GM19468 (cell line): ENCODE measurements at regions not wholly inside any gene's neighbourhood (a gene's known extent, or its start where the extent isn't known, plus 50 kb on each side); places are given as distances from the start of the nearest gene placed in this dataset.
"Not testable (repeated sequence)": the region's sequence is repeated elsewhere in the genome, so short reads cannot be mapped to it uniquely, and the experiment has no call there.

Experiments used
- ATAC-seq: cut with Tn5 transposase; IDR thresholded peaks from one replicate; pipeline ENCODE4 v1.9.1; 2021; ENCODE audit warnings: mild to moderate bottlenecking, moderate library complexity, moderate number of reproducible peaks; ENCODE audit not compliant: unreplicated experiment; ENCODE audit errors: extremely low read depth

DNA sequence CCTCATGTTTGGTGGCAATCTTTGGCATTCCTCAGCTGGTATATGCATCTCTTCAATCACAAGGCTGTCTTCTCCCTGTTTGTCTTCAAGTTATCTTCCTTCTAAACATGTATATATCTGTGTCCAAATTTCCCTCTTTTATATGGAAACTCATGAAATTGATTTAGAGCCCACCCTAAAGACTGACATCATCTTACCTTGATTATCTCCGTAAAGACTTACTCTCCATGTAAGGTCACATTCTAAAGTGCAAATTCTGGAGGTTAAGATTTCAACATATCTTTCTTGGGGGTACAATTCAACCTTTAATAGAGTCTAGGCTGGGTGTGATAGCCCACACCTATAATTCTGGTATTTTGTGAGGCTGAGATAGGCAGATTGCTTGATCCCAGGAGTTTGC lies 215.8 kb upstream of the LRRC4C start:
- no peak for ATAC-seq

DNA sequence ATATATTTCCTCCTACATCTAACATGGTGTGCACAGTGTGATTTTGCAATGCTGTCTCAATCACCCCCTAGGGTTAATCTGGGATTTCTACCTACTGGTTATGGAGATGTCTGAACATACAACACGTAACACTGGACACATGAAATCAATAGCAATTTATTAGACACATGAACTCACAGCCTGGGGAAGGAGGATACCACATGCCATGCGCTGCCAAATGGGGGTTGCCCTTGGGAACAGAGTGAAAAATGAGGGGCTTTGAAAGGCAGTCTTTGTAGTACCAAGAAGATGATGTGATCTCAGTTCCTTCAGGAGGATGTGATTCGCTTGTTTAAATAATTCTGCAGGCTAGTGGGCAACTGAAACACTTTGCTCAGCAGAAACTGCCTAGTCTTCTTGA lies 253.6 kb upstream of the LRRC4C start:
- ATAC-seq = no peak

DNA sequence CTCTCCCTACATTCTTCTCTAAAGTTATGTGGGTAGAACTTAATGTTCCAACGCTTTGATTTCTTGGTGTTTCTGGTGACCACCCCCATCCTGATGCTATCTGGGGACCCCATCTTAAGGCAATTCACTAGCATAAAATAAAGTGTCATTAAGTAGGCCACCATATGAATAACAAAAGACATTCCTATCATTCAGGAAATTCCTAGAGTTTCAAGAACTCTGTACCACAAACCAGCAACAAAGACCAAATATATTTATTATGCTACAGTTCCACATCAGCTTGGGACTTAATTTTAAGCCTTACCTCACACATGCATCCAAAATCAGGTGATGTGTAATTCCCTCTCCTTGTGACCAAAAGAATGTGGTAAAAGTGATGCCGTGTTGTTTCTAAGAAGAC lies 254.6 kb upstream of the LRRC4C start:
- ATAC-seq = no peak

DNA sequence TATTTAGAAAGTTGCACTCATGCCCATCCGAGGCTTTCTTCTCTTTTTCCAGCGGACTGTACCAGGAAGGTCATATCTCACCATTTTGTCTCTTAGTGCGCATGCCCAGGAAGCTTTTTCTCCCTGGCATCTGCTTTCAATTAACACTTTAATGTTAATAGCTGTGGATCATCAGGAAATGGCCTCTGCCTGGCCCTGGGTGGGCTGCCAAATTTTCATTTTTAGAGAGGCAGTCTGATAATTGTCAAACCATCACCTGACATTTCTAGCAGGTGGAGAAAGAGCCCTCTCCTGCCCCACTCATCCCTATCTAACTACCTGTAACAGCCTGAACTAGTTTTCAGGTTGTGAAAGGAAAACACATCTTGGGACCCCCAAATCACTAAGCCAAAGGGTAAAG lies 257.4 kb upstream of the LRRC4C start:
- ATAC-seq = no peak

DNA sequence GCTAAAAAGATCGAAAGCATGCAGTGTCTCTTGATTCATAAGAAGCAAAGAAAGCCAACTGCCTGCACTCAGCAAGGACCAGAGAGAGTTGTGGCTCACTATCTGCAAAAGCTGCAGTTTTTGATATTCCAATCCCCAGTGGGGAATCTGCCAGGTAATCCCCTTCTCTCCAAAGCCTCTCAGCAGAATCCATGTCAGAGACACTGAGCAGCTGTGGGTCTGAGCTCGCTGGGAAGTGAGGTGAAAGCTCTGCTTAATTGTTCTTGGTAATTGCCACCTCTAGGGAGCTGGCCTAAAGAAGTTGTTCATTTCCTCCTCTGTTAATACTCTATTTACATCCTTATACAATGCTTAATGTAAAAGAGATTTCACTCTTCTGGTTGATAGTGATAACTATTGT lies 261.3 kb upstream of the LRRC4C start:
- ATAC-seq = no peak

DNA sequence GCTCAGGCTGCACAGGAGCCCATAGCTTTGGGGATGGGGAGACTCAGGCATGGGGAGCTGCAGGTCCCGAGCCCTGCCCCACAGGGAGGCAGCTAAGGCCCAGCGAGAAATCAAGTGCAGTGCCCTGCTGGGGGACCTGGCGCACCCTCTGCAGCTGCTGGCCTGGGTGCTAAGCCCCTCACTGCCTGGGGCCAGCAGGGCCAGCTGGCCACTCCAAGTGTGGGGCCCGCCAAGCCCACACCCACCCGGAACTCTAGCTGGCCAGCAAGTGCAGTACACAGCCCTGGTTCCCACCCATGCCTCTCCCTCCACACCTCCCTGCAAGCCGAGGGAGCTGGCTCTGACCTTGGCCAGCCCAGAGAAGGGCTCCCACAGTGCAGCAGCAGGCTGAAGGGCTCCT lies 268.7 kb upstream of the LRRC4C start:
- ATAC-seq = not testable (repeated sequence)

DNA sequence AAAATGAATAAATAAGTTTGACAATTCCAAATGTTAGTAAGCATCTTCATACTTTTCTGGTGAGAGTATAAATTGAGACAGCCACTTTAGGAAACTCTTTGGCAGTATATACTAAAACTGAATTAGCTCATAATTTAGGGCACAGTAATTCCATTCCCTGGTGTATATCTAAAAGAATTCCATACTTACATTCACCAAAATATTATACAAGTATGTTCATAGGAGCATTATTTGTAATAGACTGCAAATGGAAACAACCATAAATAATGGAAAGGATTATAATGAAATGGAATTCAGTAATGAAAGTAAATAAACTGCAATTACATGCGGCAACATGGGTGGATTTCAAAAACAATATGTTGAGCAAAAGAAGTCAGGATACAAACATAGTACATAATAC lies 315.8 kb upstream of the LRRC4C start:
- no peak for ATAC-seq

DNA sequence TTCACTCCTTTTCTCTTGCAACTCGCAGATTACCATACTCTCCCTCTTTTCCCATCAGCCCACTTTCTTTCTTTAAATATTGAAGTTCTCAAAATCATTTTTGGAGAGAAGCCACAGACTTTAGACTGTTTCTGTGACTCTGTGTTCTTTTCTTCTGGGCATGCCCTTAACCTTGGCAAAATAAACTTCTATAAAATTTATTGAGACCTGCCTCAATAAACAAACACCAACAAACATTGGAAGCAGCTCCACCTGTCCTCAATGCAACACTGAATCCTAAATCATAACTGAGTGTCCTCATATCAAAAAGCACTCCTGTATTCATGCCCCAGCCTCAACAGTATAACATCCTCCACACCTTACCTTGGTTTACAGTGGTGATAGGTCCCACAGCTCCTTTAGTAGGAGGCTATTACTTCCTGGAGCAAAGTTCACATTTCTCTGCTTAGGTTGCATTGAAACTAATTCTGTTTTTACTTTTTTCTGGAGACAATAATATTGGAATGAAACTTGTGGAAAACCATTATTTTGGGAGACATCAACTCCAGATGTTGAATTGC lies 320.0 kb upstream of the LRRC4C start:
- no peak for ATAC-seq

DNA sequence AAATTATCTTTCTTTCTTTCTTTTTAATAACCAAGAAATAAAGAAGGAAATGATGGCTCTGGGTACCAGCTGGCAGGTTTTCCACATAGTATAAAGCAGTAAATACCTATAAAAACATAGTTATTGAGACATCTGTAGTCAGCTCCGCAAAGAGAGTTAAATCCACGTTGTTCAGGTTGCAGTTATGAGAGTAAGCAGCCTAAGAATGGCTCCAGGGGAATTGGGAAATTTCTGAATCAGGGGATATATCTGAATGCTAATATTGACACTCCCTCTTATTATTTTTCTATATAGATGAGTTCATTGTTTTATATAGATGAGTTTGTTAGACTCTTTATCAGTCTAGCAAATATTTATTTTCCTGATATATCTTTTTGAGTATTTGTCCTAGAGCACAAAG lies 322.0 kb upstream of the LRRC4C start:
- no peak for ATAC-seq

DNA sequence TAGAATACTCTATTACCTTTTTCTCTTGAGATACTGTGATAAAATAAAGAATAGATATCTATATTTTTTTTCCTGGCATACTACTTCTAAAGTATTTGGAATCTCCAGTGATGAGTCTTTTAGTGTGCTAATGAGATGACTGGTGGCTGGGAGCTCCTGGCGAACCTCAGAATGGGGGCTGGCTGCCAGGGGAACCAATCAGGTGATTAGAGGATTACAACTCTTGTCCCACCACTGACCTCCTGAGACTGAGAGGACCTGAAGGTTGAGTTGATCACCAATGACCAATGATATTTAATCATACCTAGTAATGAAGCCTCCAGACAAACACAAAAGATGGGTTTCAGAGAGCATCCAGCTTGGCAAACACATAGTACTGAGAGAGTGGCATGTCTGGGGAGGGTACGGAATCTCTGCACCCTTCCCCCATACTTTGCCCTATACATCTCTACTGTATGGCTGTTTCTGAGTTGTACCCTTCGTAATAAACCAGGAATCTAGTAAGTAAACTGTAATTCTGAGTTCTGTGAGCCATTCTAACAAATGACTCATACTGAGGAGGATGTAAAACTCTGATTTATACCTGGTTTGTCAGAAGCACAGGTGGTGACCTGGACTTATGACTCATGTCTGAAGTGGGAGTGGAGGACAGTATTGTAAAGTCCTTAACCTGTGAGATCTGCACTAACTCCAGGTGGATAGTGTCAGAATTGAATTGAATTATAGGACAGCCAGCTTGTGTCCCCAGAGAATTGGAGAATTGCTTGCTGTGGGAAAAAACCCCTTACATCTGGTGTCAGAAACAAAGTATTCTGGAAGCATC lies 325.3 kb upstream of the LRRC4C start:
- no peak for ATAC-seq

DNA sequence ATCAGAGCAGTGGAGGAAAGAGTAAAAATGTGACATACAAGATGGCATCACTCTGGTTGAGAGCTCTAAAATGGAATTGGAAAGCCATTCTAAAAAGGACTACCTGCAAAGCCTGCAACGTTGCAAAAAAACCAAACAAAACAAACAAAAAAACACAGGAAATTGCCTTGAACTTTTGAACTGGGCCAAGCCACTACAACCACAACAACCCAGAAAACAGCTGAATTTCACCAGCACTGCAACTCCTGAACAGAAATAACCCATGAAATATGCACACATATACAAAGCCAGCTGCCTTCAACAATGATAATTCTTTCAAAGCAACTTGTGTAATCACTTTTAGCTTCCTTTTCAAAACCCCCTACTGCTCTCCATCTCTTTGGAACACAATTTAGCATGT lies 326.6 kb upstream of the LRRC4C start:
- ATAC-seq = no peak

DNA sequence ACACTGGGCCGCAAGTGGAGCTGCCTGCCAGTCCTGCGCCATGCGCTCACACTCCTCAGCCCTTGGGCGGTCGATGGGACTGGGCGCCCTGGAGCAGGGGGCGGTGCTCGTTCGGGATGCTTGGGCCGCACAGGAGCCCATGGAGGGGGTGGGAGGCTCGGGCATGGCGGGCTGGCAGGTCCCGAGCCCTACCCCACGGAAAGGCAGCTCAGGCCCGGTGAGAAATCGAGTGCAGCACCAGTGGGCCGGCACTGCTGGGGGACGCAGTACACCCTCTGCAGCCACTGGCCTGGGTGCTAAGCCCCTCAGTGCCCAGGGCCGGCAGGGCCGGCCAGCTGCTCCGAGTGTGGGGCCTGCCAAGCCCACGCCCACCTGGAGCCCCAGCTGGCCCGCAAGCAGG lies 328.7 kb upstream of the LRRC4C start:
- no peak for ATAC-seq

DNA sequence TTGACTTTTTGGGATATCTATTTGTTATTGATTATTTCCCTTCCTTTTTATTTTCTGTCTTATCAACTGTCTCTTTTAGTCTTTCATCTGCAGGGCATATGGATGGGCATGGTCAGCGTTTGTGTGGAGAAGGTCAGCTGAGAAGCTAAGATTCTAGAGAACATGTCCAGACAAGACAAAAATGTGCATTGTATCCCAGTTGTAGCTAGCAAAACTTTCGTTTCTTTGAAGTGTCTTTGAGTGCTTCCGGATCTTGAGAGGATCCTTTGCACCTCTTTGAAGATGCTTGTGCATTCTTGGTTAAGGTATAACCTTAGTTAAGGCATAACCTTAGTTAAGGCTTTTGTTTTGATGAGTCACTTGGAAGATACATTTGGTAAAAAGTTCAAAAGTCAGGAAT lies 329.9 kb upstream of the LRRC4C start:
- ATAC-seq = no peak

DNA sequence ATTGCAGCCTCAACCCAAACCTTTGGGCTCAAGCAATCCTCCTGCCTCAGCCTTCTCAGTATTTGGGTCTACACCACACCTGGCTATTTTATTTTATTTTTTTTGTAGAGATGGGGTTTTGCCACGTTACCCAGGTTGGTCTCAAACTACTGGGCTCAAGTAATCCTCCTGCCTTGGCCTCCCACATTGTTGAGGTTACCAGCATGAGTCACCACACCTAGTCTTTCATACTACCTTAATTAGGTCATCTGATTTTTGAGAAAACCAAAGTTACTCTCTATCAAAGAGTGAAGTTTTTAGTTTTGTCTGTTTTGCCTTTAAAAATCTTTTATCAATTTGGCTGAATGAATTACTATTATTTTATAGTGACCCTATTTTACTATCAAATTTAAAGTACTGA lies 335.6 kb upstream of the LRRC4C start:
- ATAC-seq = no peak

DNA sequence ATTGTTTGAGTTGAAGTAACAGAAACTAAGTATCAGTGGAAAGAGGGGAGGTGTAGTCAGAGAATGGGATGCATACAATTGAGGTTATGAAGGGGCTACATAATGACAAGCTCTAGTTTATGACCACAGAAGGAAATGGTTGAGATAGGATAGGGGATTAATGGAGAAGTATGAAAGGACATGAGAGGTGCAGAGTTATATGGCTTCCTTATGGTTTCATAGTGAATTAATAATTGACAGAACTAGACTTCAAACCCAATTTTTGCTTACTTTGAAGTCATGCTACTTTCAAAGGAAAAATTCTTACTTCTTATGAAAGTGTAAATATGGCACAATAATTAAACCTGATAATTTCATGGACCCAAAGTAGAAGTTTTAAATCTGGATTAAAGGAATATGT lies 340.3 kb upstream of the LRRC4C start:
- ATAC-seq = no peak

DNA sequence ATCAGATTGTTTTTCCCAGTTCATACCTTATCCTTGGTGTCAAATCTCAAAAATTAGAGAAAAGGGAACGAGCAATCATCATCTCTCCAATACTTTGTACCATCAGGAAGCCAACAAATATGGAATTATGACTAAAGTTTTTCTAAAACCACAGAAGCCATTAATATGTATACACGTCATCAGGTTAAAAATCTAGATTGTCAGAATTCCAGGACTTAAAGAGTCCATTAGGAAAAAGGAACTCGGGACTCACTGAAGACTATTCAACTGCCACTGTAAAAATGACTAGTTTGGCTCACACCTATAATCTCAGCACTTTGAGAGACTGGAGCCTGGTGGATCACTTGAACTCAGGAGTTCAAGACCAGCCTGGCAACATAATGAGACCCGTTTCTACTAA lies 344.4 kb upstream of the LRRC4C start:
- no peak for ATAC-seq

DNA sequence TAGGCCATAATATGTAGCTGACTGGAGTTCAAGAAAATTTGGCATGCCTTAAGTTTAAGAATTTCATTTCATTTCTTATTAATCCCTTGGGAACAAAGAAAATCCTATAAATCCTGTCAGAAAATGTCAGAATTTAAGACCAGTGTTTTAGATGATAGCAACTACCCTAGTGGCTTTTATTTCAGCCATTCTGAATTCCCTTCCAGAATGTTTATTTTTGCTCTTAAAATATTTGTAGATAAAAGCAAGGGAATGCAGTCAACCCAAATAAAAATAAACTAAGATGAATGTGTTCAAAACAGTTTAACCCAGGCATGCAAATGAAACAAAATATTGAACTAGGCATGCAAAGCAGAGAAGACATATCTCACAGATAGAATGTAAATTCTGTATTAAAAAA lies 356.9 kb upstream of the LRRC4C start:
- no peak for ATAC-seq

DNA sequence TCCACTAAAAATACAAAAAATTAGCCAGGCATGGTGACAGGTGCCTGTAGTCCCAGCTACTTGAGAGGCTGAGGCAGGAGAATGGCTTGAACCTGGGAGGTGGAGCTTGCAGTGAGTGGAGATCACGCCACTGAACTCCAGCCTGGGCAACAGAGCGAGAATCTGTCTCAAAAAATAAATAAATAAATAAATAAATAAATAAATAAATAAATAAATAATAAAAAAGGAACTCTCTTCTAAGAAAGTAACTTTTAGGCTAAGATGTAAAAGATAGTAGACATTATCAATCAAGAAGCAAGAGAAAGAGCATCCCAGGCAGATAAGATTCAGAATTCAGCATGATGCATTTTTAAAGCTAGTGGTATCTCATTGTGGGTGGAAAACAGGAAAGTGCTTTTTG lies 364.8 kb upstream of the LRRC4C start:
- ATAC-seq = not testable (repeated sequence)

DNA sequence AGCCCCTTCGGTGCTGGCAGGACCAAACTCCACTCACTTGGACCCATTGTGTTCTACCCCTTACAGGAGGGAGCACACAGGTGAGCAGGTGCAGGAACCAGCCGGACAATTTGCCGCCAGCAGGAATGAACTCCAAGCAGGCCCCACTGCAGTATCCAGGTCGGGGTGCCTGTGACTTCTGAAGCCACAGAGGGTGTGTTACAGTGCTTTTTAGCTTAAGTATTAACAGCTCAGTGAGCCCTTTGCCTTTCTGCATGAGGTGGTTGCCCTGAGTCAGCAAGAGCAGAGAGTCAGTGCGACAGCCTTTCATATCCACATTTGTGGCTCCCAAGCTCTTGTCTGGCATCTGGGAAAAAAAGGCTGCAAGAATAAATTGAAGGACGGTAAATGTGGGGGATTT lies 366.6 kb upstream of the LRRC4C start:
- no peak for ATAC-seq

DNA sequence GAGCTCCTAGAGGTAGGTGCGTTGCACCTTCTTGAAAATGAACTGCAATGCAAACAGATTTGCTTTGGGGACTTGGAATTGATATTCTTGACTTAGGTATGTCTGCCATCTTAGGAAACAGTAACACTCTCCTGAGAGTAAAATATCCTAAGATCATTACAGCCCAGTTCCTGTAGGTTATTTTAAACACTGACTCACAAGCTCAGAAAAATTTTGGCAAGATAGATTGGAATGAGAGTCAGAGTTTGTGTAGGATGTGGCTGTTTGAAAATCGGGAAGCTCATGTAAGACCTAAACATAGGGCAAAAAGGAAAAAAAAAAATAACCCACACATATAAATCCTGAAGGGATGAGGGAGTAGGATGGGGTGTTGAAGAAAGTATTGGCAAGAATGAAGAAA lies 377.0 kb upstream of the LRRC4C start:
- ATAC-seq = no peak

DNA sequence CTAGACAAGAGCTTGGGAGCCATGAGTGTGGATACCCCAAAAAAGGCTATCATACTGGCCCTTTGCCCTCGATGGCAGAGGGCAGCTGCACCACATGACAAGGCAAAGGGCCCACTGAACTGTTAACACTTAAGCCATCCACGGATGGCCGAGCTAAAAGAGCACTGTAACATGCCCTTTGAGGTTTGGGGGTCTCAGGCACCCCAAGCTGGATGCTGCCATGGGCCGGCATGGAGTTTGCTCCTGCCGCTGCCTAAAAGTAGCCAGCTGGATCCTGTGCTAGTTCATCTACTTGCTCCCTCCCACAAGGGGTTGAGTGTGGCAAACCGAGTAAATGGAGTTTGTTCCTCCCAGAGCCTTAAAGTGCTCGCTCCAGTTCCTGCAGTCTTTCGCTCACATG lies 383.2 kb upstream of the LRRC4C start:
- no peak for ATAC-seq

DNA sequence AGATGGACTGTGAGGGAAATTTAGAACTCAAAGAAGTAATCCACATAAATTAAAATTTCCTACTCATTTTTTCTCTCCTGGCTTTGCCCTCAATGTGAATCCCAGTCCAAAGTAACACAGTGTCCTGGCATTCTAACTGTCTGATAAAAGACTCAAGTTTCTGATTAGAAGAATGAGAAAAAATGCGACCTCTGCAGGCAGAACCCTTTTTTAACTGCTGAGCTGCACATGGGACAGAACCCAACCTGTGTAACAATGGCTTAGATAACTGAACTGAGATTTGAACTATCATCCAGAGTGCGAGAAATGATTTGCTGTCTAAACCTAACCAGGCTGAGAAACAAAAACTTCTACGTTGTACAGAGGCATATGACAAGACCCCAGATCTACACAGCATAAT lies 385.6 kb upstream of the LRRC4C start:
- no peak for ATAC-seq
